GM12865 (cell line): ENCODE measurements at regions not wholly inside any gene's neighbourhood (a gene's known extent, or its start where the extent isn't known, plus 50 kb on each side); places are given as distances from the start of the nearest gene placed in this dataset.

Experiments
- DNase-seq: peaks from one replicate; pipeline ENCODE4 v3.0.0; 2010; ENCODE audit warnings: low read depth
- H3K4me3 ChIP-seq: 2 replicates; pipeline ENCODE4 v1.5.1; 2011; ENCODE audit warnings: mild to moderate bottlenecking, low read depth, low read length, control low read depth
- TF ChIP-seq, protein P1 (sequence below): IDR thresholded peaks from 2 replicates; pipeline ENCODE4 v1.5.1; 2011; ENCODE audit warnings: low read length, control low read depth, low read depth, inconsistent platforms; ENCODE audit not compliant: insufficient read depth; ENCODE audit errors: missing control alignments

DNA sequence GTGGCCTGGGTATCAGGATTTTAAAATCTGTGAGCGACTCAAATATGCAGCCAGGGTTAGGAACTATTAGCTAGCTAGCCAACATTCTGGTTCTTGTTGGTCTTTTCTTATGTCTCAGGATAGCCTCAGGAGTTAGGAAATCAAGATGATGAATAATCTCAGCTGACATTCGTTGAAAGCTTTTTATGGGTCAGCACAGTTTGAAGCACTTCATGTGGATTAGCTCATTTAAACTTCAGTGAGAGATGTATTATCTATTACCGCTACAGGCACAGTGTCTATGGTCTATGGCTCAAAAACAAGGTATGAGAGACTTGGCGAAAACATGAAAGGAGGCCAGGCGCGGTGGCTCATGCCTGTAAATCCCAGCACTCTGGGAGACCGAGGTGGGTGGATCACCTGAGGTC, 187.5 kb upstream of the THRB start:
- H3K4me3 ChIP-seq, result no peak overlapping the region
- TF ChIP-seq, protein P1, sequence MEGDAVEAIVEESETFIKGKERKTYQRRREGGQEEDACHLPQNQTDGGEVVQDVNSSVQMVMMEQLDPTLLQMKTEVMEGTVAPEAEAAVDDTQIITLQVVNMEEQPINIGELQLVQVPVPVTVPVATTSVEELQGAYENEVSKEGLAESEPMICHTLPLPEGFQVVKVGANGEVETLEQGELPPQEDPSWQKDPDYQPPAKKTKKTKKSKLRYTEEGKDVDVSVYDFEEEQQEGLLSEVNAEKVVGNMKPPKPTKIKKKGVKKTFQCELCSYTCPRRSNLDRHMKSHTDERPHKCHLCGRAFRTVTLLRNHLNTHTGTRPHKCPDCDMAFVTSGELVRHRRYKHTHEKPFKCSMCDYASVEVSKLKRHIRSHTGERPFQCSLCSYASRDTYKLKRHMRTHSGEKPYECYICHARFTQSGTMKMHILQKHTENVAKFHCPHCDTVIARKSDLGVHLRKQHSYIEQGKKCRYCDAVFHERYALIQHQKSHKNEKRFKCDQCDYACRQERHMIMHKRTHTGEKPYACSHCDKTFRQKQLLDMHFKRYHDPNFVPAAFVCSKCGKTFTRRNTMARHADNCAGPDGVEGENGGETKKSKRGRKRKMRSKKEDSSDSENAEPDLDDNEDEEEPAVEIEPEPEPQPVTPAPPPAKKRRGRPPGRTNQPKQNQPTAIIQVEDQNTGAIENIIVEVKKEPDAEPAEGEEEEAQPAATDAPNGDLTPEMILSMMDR, result no peak
- DNase-seq, result no peak

DNA sequence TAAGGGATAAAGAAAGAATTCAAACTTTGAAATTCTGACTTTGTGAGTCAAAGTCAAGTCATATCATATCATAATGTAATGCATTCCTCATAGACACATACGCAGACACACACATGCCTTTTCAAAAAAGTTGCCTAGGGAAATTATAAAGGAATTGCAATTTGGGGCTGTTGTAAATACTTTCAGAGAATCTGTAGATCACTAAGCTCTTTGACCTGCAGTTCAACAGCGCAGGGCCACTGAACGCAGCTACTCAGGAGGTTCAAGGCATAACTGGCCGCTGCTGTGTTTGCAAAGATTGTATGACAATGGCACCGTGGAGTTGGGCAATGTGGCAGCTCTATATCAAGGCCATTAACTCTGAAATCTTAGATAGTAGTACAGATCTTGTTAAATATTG, 188.4 kb upstream of the THRB start:
- H3K4me3 ChIP-seq, result no peak overlapping the region
- TF ChIP-seq, protein P1, result no peak
- DNase-seq, result no peak

DNA sequence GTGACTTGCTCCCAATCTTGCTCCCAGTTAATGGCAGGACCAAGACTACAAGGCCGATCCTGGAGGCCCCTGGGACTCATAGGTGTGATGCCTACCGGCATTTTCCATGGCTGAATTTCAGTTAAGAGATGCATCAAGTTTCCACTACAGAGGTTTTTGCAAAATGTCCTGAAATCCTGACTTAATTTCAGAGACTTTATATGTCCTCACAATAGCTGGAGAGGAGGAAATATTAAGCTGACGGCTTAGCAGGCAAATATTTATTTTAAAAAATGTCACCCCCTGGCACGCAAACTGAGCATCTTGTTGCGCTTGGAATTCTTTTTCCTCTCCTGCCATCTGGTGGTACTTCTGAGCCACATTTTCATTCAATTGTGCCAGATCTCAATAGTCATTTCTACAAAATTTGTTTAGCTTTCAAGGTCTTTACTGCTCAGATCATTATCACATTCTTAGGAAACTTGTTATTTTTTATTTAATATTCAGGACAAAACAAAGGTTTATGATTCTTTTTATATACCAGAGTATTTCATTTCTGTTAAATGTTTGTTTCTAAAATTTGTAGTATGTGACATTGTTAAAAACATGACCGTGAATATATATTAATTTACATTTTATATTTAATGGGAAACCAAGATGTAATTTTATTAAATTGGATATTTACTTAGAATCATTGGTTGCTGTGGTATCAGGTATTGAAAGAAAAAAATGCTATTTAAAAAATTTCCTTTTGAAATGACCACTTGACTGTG, 189.2 kb upstream of the THRB start:
- peak; percentile 16 for DNase-seq
- TF ChIP-seq, protein P1, result peak; percentile 4
- H3K4me3 ChIP-seq, result no peak overlapping the region

DNA sequence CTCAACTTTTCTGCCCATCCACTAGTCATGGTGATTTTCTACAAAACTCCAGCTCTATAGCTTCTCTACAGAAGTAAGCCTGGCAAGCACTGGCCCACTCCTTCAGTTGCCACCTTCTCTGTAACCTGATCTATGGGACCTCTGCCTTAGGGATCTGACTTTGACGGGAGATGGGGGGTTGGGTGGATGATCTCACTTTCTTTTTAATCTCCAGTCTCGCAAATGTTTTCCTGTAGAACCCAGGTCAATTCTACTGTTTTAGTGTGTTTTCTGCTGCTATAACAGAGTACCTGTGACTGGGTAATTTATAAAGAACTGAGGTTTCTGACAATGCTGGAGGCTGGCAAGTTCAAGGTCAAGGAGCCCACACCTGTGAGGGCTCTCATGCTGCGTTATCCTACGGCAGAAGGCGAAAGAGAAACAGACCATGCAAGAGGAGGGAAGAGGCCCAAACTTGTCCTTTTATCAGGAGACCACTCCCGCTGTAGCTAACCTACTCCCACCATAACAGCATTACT, 189.9 kb upstream of the THRB start:
- no peak overlapping the region for H3K4me3 ChIP-seq
- no peak for DNase-seq
- TF ChIP-seq, protein P1, result no peak

DNA sequence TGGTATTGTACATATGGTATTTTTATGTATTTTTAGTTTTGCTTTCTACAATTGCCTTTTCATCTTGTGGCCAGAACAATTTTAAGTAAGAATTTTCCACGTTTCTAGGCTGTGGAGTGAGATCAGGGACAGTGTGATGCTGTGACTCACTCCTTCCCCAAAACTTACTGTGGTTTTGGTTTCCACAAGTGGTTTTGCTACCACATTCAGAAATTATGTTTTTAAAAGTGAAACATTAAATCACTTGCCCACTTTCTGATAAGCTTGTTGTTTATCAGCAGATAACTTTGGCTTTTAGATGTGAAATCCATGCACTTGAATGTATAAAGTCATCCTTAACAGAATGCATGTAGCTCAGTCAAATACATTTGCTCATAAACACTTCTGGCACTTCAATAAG, 192.2 kb upstream of the THRB start:
- no peak for DNase-seq
- TF ChIP-seq, protein P1, result no peak

DNA sequence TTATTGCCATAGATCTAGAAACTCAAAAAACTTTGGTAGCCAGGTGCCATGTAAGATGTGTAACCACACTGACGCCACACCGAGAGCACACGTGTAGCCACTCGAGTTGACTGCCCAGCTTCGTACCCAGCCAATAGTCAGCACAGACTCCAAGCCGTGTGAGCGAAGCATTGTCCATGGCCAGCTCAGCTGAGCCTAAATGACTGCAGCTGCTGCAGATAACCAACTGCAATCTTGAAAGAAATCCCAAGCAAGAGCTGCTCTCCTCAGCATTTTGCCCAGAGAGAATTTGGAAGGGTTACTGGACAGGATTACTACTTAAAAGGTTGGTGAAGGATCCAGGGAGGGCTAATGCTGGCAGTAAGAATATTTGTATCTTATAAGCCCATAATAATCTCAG, 193.0 kb upstream of the THRB start:
- H3K4me3 ChIP-seq, result no peak overlapping the region
- TF ChIP-seq, protein P1, result no peak
- DNase-seq, result no peak

More for the DNA sequence above, 192.2 kb upstream of the THRB start:
- no peak overlapping the region for H3K4me3 ChIP-seq
